ENCODE measurements at regions not wholly inside any gene's neighbourhood (a gene's known extent, or its start where the extent isn't known, plus 50 kb on each side); places are given as distances from the start of the nearest gene placed in this dataset.

DNA sequence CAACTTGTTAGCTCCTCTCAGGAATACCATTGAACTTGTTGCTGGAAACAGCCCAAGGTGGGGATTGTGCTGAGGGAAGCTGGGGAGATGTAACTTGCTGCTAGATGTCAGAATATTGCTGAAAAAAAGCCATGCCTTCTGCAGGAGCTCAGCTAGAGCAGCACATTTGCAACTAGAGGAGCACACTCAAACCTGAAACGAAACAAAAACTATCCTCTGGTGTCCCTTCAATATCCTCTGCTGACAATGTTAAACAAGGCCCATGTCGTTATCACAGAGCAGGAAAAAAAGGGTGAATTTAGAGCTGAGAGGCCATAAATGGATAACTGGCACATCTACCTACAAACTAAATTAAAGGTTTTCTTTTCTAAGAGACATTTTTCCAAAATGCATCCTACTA, 53.7 kb upstream of the MACC1 start (continued):
- TF ChIP-seq NRF1 (conservative IDR thresholded peaks at IDR 0.05; ENCODE audit: low read depth, low read length) (no peak), USF1 (IDR thresholded peaks at IDR 0.05; ENCODE audit: borderline replicate concordance, extremely low read length, insufficient read depth, low read depth, low read length) (no peak), STAT3 (IDR thresholded peaks at IDR 0.05; ENCODE audit: low read depth, low read length) (0 out of 2 replicates have a peak, but pooled peaks have one; percentile 38), MAX (IDR thresholded peaks at IDR 0.05; ENCODE audit: low read depth, low read length) (no peak), POLR2A (IDR thresholded peaks at IDR 0.05; ENCODE audit: low read depth, low read length) (no peak), YY1 (IDR thresholded peaks at IDR 0.05; ENCODE audit: low read depth, low read length) (no peak), IKZF2 (IDR thresholded peaks at IDR 0.05) (peak; percentile 10 to 24; a peak in 1 of 4 replicates), RUNX3 (IDR thresholded peaks at IDR 0.05; ENCODE audit: low read length) (no peak), ZNF687 (IDR thresholded peaks at IDR 0.05) (peak; percentile 41; the same call in 1 of the 2 replicates), SUZ12 (IDR thresholded peaks at IDR 0.05; ENCODE audit: unreplicated experiment) (no peak), SMAD5 (IDR thresholded peaks at IDR 0.05; ENCODE audit: low read depth) (no peak), PKNOX1 (IDR thresholded peaks at IDR 0.05) (no peak), IRF4 (IDR thresholded peaks at IDR 0.05; ENCODE audit: low read depth, low read length) (peak; percentile 53; the same call in 1 of the 2 replicates), PML (IDR thresholded peaks at IDR 0.05; ENCODE audit: low read length) (no peak), SIN3A (IDR thresholded peaks at IDR 0.05; ENCODE audit: low read depth, low read length) (no peak), MXI1 (IDR thresholded peaks at IDR 0.05; ENCODE audit: low read depth, low read length) (no peak), RELA (IDR thresholded peaks at IDR 0.05; ENCODE audit: borderline replicate concordance, partially characterized antibody) (no peak), SIX5 (IDR thresholded peaks at IDR 0.05; ENCODE audit: low read depth, low read length, severe bottlenecking) (no peak), ZNF24 (IDR thresholded peaks at IDR 0.05) (no peak), KAT2A (conservative IDR thresholded peaks at IDR 0.05; ENCODE audit: control insufficient read depth, low read depth, low read length) (no peak), TCF7 (IDR thresholded peaks at IDR 0.05; ENCODE audit: borderline replicate concordance) (no peak)
- TF ChIP-seq, protein P1, sequence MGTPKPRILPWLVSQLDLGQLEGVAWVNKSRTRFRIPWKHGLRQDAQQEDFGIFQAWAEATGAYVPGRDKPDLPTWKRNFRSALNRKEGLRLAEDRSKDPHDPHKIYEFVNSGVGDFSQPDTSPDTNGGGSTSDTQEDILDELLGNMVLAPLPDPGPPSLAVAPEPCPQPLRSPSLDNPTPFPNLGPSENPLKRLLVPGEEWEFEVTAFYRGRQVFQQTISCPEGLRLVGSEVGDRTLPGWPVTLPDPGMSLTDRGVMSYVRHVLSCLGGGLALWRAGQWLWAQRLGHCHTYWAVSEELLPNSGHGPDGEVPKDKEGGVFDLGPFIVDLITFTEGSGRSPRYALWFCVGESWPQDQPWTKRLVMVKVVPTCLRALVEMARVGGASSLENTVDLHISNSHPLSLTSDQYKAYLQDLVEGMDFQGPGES (IDR thresholded peaks at IDR 0.05): no peak
- TF ChIP-seq, protein P2, sequence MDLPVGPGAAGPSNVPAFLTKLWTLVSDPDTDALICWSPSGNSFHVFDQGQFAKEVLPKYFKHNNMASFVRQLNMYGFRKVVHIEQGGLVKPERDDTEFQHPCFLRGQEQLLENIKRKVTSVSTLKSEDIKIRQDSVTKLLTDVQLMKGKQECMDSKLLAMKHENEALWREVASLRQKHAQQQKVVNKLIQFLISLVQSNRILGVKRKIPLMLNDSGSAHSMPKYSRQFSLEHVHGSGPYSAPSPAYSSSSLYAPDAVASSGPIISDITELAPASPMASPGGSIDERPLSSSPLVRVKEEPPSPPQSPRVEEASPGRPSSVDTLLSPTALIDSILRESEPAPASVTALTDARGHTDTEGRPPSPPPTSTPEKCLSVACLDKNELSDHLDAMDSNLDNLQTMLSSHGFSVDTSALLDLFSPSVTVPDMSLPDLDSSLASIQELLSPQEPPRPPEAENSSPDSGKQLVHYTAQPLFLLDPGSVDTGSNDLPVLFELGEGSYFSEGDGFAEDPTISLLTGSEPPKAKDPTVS (IDR thresholded peaks at IDR 0.05; ENCODE audit: low read depth, low read length): no peak
